Neural progenitor cell (in vitro differentiated cells): ENCODE measurements at regions not wholly inside any gene's neighbourhood (a gene's known extent, or its start where the extent isn't known, plus 50 kb on each side); places are given as distances from the start of the nearest gene placed in this dataset.

ENCODE experiments used
- DNase-seq: peaks from one replicate; pipeline ENCODE4 v3.0.0-alpha.2; 2016; ENCODE audit warnings: low spot score
- H2AFZ ChIP-seq: fragments of 200-600 bp; sonication (generic); replicated peaks from 2 replicates; pipeline ENCODE4 v1.6.1; 2016; ENCODE audit warnings: antibody characterized with exemption
- H3F3A ChIP-seq: fragments of 200-600 bp; sonication (generic); 2 replicates; pipeline ENCODE4 v1.6.1; 2016; ENCODE audit warnings: antibody characterized with exemption, low read depth
- H3K27ac ChIP-seq: fragments of 200-600 bp; sonication (generic); 2 replicates; pipeline ENCODE4 v1.5.1; 2016; ENCODE audit warnings: mild to moderate bottlenecking
- H3K27me3 ChIP-seq: fragments of 200-600 bp; sonication (generic); 2 replicates; pipeline ENCODE4 v1.6.1; 2016; ENCODE audit warnings: mild to moderate bottlenecking, moderate library complexity
- H3K36me3 ChIP-seq: fragments of 200-600 bp; sonication (generic); 2 replicates; pipeline ENCODE4 v1.5.1; 2016
- H3K4me1 ChIP-seq: fragments of 200-600 bp; sonication (generic); 2 replicates; pipeline ENCODE4 v1.6.1; 2016; ENCODE audit warnings: mixed run types
- H3K4me2 ChIP-seq: fragments of 200-600 bp; sonication (generic); 2 replicates; pipeline ENCODE4 v1.6.1; 2016
- H3K4me3 ChIP-seq: fragments of 200-600 bp; sonication (generic); 2 replicates; pipeline ENCODE4 v1.5.1; 2016
- H3K79me2 ChIP-seq: fragments of 200-600 bp; sonication (generic); 2 replicates; pipeline ENCODE4 v1.6.1; 2016; ENCODE audit warnings: low read depth
- H3K9ac ChIP-seq: fragments of 200-600 bp; sonication (generic); 2 replicates; pipeline ENCODE4 v1.6.1; 2016
- H3K9me3 ChIP-seq: fragments of 200-600 bp; sonication (generic); 2 replicates; pipeline ENCODE4 v1.5.1; 2016; ENCODE audit warnings: low read depth
- H4K20me1 ChIP-seq: fragments of 200-600 bp; sonication (generic); 2 replicates; pipeline ENCODE4 v1.6.1; 2016; ENCODE audit warnings: low read depth
- H3K27ac Mint-ChIP-seq: 3 replicates; pipeline ENCODE4 v1.8.0; 2021; ENCODE audit warnings: mixed read lengths
- H3K27me3 Mint-ChIP-seq: 2 replicates; pipeline ENCODE4 v1.8.0; 2022; ENCODE audit warnings: low read depth, mild to moderate bottlenecking, inconsistent platforms, moderate library complexity, mixed read lengths; ENCODE audit not compliant: insufficient read depth
- H3K36me3 Mint-ChIP-seq: 3 replicates; pipeline ENCODE4 v1.8.0; 2021; ENCODE audit warnings: mixed read lengths
- H3K4me1 Mint-ChIP-seq: 3 replicates; pipeline ENCODE4 v1.8.0; 2021; ENCODE audit warnings: mixed read lengths
- H3K4me3 Mint-ChIP-seq: 3 replicates; pipeline ENCODE4 v1.8.0; 2021; ENCODE audit warnings: mild to moderate bottlenecking, moderate library complexity, mixed read lengths
- H3K9me3 Mint-ChIP-seq: 3 replicates; pipeline ENCODE4 v1.8.0; 2020; ENCODE audit warnings: mixed read lengths
- EZH2 ChIP-seq: fragments of 200-600 bp; sonication (generic); IDR thresholded peaks from 2 replicates; pipeline ENCODE4 v1.6.1; 2017; ENCODE audit warnings: antibody characterized with exemption, mild to moderate bottlenecking, moderate library complexity
- EZH2phosphoT487 ChIP-seq: fragments of 200-600 bp; sonication (generic); IDR thresholded peaks from 2 replicates; pipeline ENCODE4 v1.6.1; 2017; ENCODE audit warnings: antibody characterized with exemption
- TF ChIP-seq, protein P1 (sequence below): fragments of 200-600 bp; sonication (generic); IDR thresholded peaks from 2 replicates; pipeline ENCODE4 v1.5.1; 2017; ENCODE audit warnings: antibody characterized with exemption, mild to moderate bottlenecking

GRCh38 chrX:39808471-39808917 is 289.3 kb downstream of the BCOR start:
- no peak overlapping the region for H2AFZ ChIP-seq
- H3K9me3 ChIP-seq, result no peaks in the 10 kb centered on the region
- H3K79me2 ChIP-seq, result no peaks in the 10 kb centered on the region
- H3K27me3 ChIP-seq, result no peaks in the 10 kb centered on the region
- H3K4me1 ChIP-seq, result peaks cover 49% of the 10 kb centered on the region
- H3K9me3 Mint-ChIP-seq, result peaks cover 15% of the 10 kb centered on the region
- peaks cover 51% of the 10 kb centered on the region for H3K4me1 Mint-ChIP-seq
- H3K4me3 Mint-ChIP-seq, result no peak overlapping the region
- no peak overlapping the region for H3K9ac ChIP-seq
- peak overlapping the region; percentile 98 for H3K27ac Mint-ChIP-seq
- no peak overlapping the region for H3K4me2 ChIP-seq
- DNase-seq, result no peak
- H3K4me3 ChIP-seq, result no peak overlapping the region
- peaks cover 2% of the 10 kb centered on the region for H3K36me3 Mint-ChIP-seq
- TF ChIP-seq, protein P1, sequence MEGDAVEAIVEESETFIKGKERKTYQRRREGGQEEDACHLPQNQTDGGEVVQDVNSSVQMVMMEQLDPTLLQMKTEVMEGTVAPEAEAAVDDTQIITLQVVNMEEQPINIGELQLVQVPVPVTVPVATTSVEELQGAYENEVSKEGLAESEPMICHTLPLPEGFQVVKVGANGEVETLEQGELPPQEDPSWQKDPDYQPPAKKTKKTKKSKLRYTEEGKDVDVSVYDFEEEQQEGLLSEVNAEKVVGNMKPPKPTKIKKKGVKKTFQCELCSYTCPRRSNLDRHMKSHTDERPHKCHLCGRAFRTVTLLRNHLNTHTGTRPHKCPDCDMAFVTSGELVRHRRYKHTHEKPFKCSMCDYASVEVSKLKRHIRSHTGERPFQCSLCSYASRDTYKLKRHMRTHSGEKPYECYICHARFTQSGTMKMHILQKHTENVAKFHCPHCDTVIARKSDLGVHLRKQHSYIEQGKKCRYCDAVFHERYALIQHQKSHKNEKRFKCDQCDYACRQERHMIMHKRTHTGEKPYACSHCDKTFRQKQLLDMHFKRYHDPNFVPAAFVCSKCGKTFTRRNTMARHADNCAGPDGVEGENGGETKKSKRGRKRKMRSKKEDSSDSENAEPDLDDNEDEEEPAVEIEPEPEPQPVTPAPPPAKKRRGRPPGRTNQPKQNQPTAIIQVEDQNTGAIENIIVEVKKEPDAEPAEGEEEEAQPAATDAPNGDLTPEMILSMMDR, result no peak
- TF ChIP-seq EZH2phosphoT487, result no peak
- TF ChIP-seq EZH2, result no peak
- peaks cover 11% of the 10 kb centered on the region for H3K27me3 Mint-ChIP-seq
- no peak overlapping the region for H3K27ac ChIP-seq
- H4K20me1 ChIP-seq, result no peaks in the 10 kb centered on the region
- no peaks in the 10 kb centered on the region for H3K36me3 ChIP-seq
- peaks cover 34% of the 10 kb centered on the region for H3F3A ChIP-seq

GRCh38 chrX:39809331-39809730 is 288.4 kb downstream of the BCOR start:
- no peak for DNase-seq
- TF ChIP-seq EZH2phosphoT487, result no peak
- TF ChIP-seq, protein P1, result no peak
- no peak for TF ChIP-seq EZH2
- H3K4me1 ChIP-seq, result peaks cover 53% of the 10 kb centered on the region
- H3K36me3 Mint-ChIP-seq, result peaks cover 2% of the 10 kb centered on the region
- H3K27ac ChIP-seq, result no peak overlapping the region
- H3K9ac ChIP-seq, result no peak overlapping the region
- no peaks in the 10 kb centered on the region for H3K79me2 ChIP-seq
- no peak overlapping the region for H3K4me3 ChIP-seq
- no peak overlapping the region for H3K4me2 ChIP-seq
- H3K27me3 ChIP-seq, result no peaks in the 10 kb centered on the region
- H3K36me3 ChIP-seq, result no peaks in the 10 kb centered on the region
- H3K9me3 ChIP-seq, result no peaks in the 10 kb centered on the region
- H3K27me3 Mint-ChIP-seq, result peaks cover 11% of the 10 kb centered on the region
- H3K4me1 Mint-ChIP-seq, result peaks cover 59% of the 10 kb centered on the region
- no peak overlapping the region for H2AFZ ChIP-seq
- H4K20me1 ChIP-seq, result no peaks in the 10 kb centered on the region
- no peak overlapping the region for H3K4me3 Mint-ChIP-seq
- H3K27ac Mint-ChIP-seq, result peak overlapping the region; percentile 35
- peaks cover 15% of the 10 kb centered on the region for H3K9me3 Mint-ChIP-seq
- H3F3A ChIP-seq, result peaks cover 40% of the 10 kb centered on the region

- peak overlapping the region; percentile 61 for H3K27ac Mint-ChIP-seq
- no peak for TF ChIP-seq EZH2
- no peak for DNase-seq
- no peaks in the 10 kb centered on the region for H3K9me3 ChIP-seq
- H2AFZ ChIP-seq, result no peak overlapping the region
- H3K4me3 ChIP-seq, result no peak overlapping the region
- H3K4me1 Mint-ChIP-seq, result peaks cover 68% of the 10 kb centered on the region
- H3K4me2 ChIP-seq, result no peak overlapping the region
- H4K20me1 ChIP-seq, result no peaks in the 10 kb centered on the region
- no peaks in the 10 kb centered on the region for H3K27me3 ChIP-seq
- peak overlapping the region; percentile 41 for H3K4me3 Mint-ChIP-seq
- H3K4me1 ChIP-seq, result peaks cover 66% of the 10 kb centered on the region
- peaks cover 11% of the 10 kb centered on the region for H3K9me3 Mint-ChIP-seq
- peaks cover 55% of the 10 kb centered on the region for H3F3A ChIP-seq
- peak overlapping the region; percentile 89 for H3K27ac ChIP-seq
- H3K9ac ChIP-seq, result no peak overlapping the region
- H3K36me3 ChIP-seq, result no peaks in the 10 kb centered on the region
- no peaks in the 10 kb centered on the region for H3K79me2 ChIP-seq
- peaks cover 2% of the 10 kb centered on the region for H3K36me3 Mint-ChIP-seq
- peaks cover 13% of the 10 kb centered on the region for H3K27me3 Mint-ChIP-seq
Observed at GRCh38 chrX:39810901-39811300, 286.9 kb downstream of the BCOR start.

DNA sequence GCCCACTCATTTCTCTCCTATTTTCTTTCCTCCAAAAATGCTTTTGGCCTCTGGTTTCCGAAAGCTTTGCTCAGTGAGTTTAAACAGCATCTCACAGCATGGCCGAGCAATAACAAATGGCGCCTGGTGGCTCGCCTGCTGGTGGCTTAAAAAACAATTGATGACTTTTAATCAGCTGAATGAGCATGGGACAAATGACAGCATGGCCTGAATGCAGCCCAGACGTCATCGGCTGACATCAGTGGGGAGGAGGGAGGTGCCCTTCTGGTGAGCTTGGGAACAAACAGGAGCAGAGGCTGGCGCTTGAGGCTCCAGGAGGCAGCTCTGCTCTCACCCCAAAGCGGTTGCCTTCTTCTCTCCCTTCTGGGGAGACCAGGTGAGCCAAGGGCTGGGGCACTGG is 286.4 kb downstream of the BCOR start:
- Histone ChIP-seq H3K4me2 (no peak overlapping the region), H3K27me3 (no peaks in the 10 kb centered on the region), H2AFZ (no peak overlapping the region), H3K9ac (no peak overlapping the region), H3F3A (peaks cover 60% of the 10 kb centered on the region), H3K27ac (peak overlapping the region; percentile 89), H3K4me3 (no peak overlapping the region), H3K36me3 (no peaks in the 10 kb centered on the region), H3K79me2 (no peaks in the 10 kb centered on the region), H4K20me1 (no peaks in the 10 kb centered on the region), H3K4me1 (peaks cover 70% of the 10 kb centered on the region), H3K9me3 (no peaks in the 10 kb centered on the region)
- peak; percentile 93 for DNase-seq
- TF ChIP-seq EZH2phosphoT487, result no peak
- TF ChIP-seq, protein P1, result peak; percentile 32
- Mint-ChIP-seq H3K4me3 (no peak overlapping the region), H3K27me3 (peaks cover 13% of the 10 kb centered on the region), H3K9me3 (peaks cover 6% of the 10 kb centered on the region), H3K27ac (peak overlapping the region; percentile 79), H3K4me1 (peaks cover 71% of the 10 kb centered on the region), H3K36me3 (peaks cover 2% of the 10 kb centered on the region)
